ENCODE measurements at regions not wholly inside any gene's neighbourhood (a gene's known extent, or its start where the extent isn't known, plus 50 kb on each side); places are given as distances from the start of the nearest gene placed in this dataset.

- no peak for TF ChIP-seq POLR2A (IDR thresholded peaks at IDR 0.05)
- TF ChIP-seq CTCF (IDR thresholded peaks at IDR 0.05), result no peak
These were observed 729.1 kb upstream of the SOX11 start for GRCh38 chr2:4963106-4963505.

Measured in thyroid gland (tissue), 4 donors.